DND-41 (cell line): ENCODE measurements at regions not wholly inside any gene's neighbourhood (a gene's known extent, or its start where the extent isn't known, plus 50 kb on each side); places are given as distances from the start of the nearest gene placed in this dataset.

Experiments used
- ATAC-seq: fragments of 200-7000 bp; cut with Tn5 transposase; 3 replicates; pipeline ENCODE4 v1.9.1; 2021; ENCODE audit warnings: low read depth; ENCODE audit not compliant: insufficient read depth
- DNase-seq: peaks from one replicate; pipeline ENCODE4 v3.0.0-alpha.2; 2020
- H2AFZ ChIP-seq: 2 replicates; pipeline ENCODE4 v1.6.0; 2012; ENCODE audit warnings: low read depth, low read length
- H3K27ac ChIP-seq: 2 replicates; pipeline ENCODE4 v1.5.1; 2012; ENCODE audit warnings: low read length, inconsistent platforms
- H3K27me3 ChIP-seq: fragments of 200-600 bp; sonication (generic); 2 replicates; pipeline ENCODE4 v1.6.0; 2012; ENCODE audit warnings: low read length, mild to moderate bottlenecking, inconsistent platforms; ENCODE audit not compliant: insufficient read depth, poor library complexity
- H3K36me3 ChIP-seq: 2 replicates; pipeline ENCODE4 v1.5.1; 2012; ENCODE audit warnings: low read length, inconsistent platforms; ENCODE audit not compliant: insufficient read depth
- H3K4me1 ChIP-seq: 2 replicates; pipeline ENCODE4 v1.5.1; 2012; ENCODE audit warnings: mild to moderate bottlenecking, low read length; ENCODE audit not compliant: insufficient read depth
- H3K4me2 ChIP-seq: 2 replicates; pipeline ENCODE4 v1.6.0; 2012; ENCODE audit warnings: mild to moderate bottlenecking, moderate library complexity, low read length, inconsistent platforms; ENCODE audit not compliant: insufficient read depth
- H3K4me3 ChIP-seq, 2 experiments: fragments of 200-600 bp in 1 of 2; shearing (Covaris generic) in 1 of 2; 2 replicates each; pipeline ENCODE4 v1.5.1; 2012 to 2016; ENCODE audit warnings: inconsistent platforms in 2 of 2, low read length in 2 of 2, mild to moderate bottlenecking in 2 of 2, low read depth in 1 of 2, moderate library complexity in 1 of 2
- H3K79me2 ChIP-seq: 2 replicates; pipeline ENCODE4 v1.6.0; 2012; ENCODE audit warnings: low read length, inconsistent platforms; ENCODE audit not compliant: insufficient read depth
- H3K9ac ChIP-seq: 2 replicates; pipeline ENCODE4 v1.6.0; 2012; ENCODE audit warnings: low read depth, mild to moderate bottlenecking, inconsistent platforms, low read length, moderate library complexity
- H3K9me3 ChIP-seq: 2 replicates; pipeline ENCODE4 v1.5.1; 2012; ENCODE audit warnings: low read length, moderate library complexity, mild to moderate bottlenecking, inconsistent platforms; ENCODE audit not compliant: insufficient read depth, severe bottlenecking
- H4K20me1 ChIP-seq: 2 replicates; pipeline ENCODE4 v1.6.0; 2012; ENCODE audit warnings: low read length; ENCODE audit not compliant: insufficient read depth
- EZH2 ChIP-seq: IDR thresholded peaks from 3 replicates; pipeline ENCODE4 v1.6.1; 2012; ENCODE audit warnings: borderline replicate concordance, low read depth, mild to moderate bottlenecking, moderate library complexity, low read length, inconsistent platforms; ENCODE audit not compliant: severe bottlenecking
- TF ChIP-seq, protein P1 (sequence below): IDR thresholded peaks from 2 replicates; pipeline ENCODE4 v1.5.1; 2012; ENCODE audit warnings: borderline replicate concordance, low read length, moderate library complexity, mild to moderate bottlenecking; ENCODE audit not compliant: poor library complexity, severe bottlenecking; ENCODE audit errors: extremely low read depth

GRCh38 chr18:44156776-44157335 is 523.8 kb upstream of the SETBP1 start:
- DNase-seq (no peak), ATAC-seq (no peak)
- H3K9ac ChIP-seq: no peak overlapping the region
- no peak overlapping the region for H3K4me2 ChIP-seq
- no peaks in the 10 kb centered on the region for H3K9me3 ChIP-seq
- no peak overlapping the region for H3K27ac ChIP-seq
- no peaks in the 10 kb centered on the region for H4K20me1 ChIP-seq
- no peak overlapping the region for H2AFZ ChIP-seq
- TF ChIP-seq, protein P1, sequence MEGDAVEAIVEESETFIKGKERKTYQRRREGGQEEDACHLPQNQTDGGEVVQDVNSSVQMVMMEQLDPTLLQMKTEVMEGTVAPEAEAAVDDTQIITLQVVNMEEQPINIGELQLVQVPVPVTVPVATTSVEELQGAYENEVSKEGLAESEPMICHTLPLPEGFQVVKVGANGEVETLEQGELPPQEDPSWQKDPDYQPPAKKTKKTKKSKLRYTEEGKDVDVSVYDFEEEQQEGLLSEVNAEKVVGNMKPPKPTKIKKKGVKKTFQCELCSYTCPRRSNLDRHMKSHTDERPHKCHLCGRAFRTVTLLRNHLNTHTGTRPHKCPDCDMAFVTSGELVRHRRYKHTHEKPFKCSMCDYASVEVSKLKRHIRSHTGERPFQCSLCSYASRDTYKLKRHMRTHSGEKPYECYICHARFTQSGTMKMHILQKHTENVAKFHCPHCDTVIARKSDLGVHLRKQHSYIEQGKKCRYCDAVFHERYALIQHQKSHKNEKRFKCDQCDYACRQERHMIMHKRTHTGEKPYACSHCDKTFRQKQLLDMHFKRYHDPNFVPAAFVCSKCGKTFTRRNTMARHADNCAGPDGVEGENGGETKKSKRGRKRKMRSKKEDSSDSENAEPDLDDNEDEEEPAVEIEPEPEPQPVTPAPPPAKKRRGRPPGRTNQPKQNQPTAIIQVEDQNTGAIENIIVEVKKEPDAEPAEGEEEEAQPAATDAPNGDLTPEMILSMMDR: no peak
- TF ChIP-seq EZH2: no peak
- H3K4me3 ChIP-seq: no peak overlapping the region
- H3K27me3 ChIP-seq: no peaks in the 10 kb centered on the region
- no peaks in the 10 kb centered on the region for H3K79me2 ChIP-seq
- H3K36me3 ChIP-seq: no peaks in the 10 kb centered on the region
- no peaks in the 10 kb centered on the region for H3K4me1 ChIP-seq

GRCh38 chr18:44170208-44170880 is 510.3 kb upstream of the SETBP1 start:
- no peaks in the 10 kb centered on the region for H3K79me2 ChIP-seq
- TF ChIP-seq EZH2: no peak
- TF ChIP-seq, protein P1: no peak
- DNase-seq: no peak
- no peak overlapping the region for H3K9ac ChIP-seq
- H3K4me2 ChIP-seq: no peak overlapping the region
- no peaks in the 10 kb centered on the region for H3K4me1 ChIP-seq
- H4K20me1 ChIP-seq: no peaks in the 10 kb centered on the region
- H3K4me3 ChIP-seq: no peak overlapping the region
- no peak overlapping the region for H2AFZ ChIP-seq
- no peaks in the 10 kb centered on the region for H3K9me3 ChIP-seq
- H3K36me3 ChIP-seq: no peaks in the 10 kb centered on the region
- H3K27me3 ChIP-seq: no peaks in the 10 kb centered on the region
- ATAC-seq: no peak
- no peak overlapping the region for H3K27ac ChIP-seq

DNA sequence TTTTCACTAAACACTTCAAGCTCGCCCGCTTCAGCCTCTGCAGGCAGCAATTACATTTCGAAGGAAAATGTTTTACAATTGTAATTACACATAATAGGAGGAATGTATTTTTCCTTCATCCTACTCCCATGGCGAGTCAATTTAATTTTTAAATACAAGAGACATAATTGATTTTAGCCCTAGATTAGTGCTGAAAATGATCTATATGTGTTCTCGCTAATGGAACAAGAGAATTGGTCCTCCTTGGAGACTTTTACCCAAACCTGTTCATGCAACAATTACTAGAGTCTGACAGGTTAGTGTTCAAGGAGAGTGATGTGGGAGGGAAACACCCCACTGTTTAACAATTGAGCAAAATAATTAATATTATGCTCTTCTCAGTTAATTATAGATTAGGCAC is 509.4 kb upstream of the SETBP1 start:
- no peaks in the 10 kb centered on the region for H3K27me3 ChIP-seq
- no peak overlapping the region for H2AFZ ChIP-seq
- no peaks in the 10 kb centered on the region for H4K20me1 ChIP-seq
- no peak for ATAC-seq
- H3K79me2 ChIP-seq: no peaks in the 10 kb centered on the region
- H3K9me3 ChIP-seq: no peaks in the 10 kb centered on the region
- no peaks in the 10 kb centered on the region for H3K4me1 ChIP-seq
- H3K4me3 ChIP-seq: no peak overlapping the region
- no peak overlapping the region for H3K4me2 ChIP-seq
- DNase-seq: no peak
- H3K27ac ChIP-seq: no peak overlapping the region
- no peak for TF ChIP-seq EZH2
- TF ChIP-seq, protein P1: no peak
- no peaks in the 10 kb centered on the region for H3K36me3 ChIP-seq
- H3K9ac ChIP-seq: no peak overlapping the region
